PFSK-1 (cell line): ENCODE measurements at regions not wholly inside any gene's neighbourhood (a gene's known extent, or its start where the extent isn't known, plus 50 kb on each side); places are given as distances from the start of the nearest gene placed in this dataset.

Experiments
- FOXP2 ChIP-seq: optimal IDR thresholded peaks from 2 replicates; pipeline ENCODE3; 2011; ENCODE audit warnings: borderline replicate concordance, control low read depth, inconsistent platforms; ENCODE audit not compliant: insufficient read depth; ENCODE audit errors: extremely low read length, extremely low read depth
- POLR2AphosphoS5 ChIP-seq: IDR thresholded peaks from 2 replicates; pipeline ENCODE4 v1.6.1; 2012; ENCODE audit warnings: low read depth, mild to moderate bottlenecking, control low read depth, low read length, moderate library complexity
- SIN3A ChIP-seq: IDR thresholded peaks from 2 replicates; pipeline ENCODE4 v1.6.1; 2012; ENCODE audit warnings: mild to moderate bottlenecking, low read length, moderate library complexity, borderline replicate concordance; ENCODE audit not compliant: insufficient read depth
- TAF1 ChIP-seq: IDR thresholded peaks from 2 replicates; pipeline ENCODE4 v1.6.1; 2012; ENCODE audit warnings: low read length, control low read depth, borderline replicate concordance; ENCODE audit not compliant: insufficient read depth

- no peak for TF ChIP-seq POLR2AphosphoS5
- TF ChIP-seq SIN3A: no peak
- no peak for TF ChIP-seq TAF1
- TF ChIP-seq FOXP2: no peak
Observed at GRCh38 chr7:80284855-80285254, 150.2 kb downstream of the GNAI1 start.
